ENCODE measurements at regions not wholly inside any gene's neighbourhood (a gene's known extent, or its start where the extent isn't known, plus 50 kb on each side); places are given as distances from the start of the nearest gene placed in this dataset.

DNA sequence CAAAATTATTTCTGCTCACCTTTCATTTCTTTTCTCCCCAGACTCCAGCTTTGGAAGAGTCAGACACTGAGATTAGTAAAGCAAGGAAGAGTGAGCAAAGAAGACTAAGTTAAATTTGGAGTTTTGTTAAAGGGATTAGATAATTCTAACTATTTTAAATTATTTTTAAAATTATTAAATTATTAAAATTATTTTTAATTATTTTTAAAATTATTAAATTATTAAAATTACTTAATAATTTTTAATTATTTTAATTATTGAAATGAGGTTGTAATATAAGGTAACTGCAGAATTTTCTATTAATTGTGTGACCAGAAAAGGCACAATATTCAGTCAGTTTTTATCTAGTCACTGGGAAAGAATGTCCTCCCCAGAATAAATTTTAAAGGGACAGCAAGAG lies 185.0 kb upstream of the EOMES start:
- intact Hi-C loops (cut with micrococcal nuclease; ENCODE audit: unreplicated experiment): no loop called here
- Histone ChIP-seq H3K27ac (ENCODE audit: low read depth, low read length, poor library complexity, severe bottlenecking) (no peak overlapping the region), H3K36me3 (ENCODE audit: insufficient read depth, low read length) (no peaks in the 10 kb centered on the region), H3K9me3 (ENCODE audit: low read length) (no peaks in the 10 kb centered on the region), H3K79me2 (ENCODE audit: insufficient read depth, low read depth, low read length) (no peaks in the 10 kb centered on the region), H3K4me3 (ENCODE audit: low read depth, low read length, poor library complexity, severe bottlenecking) (no peak overlapping the region), H4K20me1 (ENCODE audit: insufficient read depth, low read length) (no peaks in the 10 kb centered on the region), H3K4me1 (ENCODE audit: insufficient read depth, low read length, poor library complexity, severe bottlenecking) (no peaks in the 10 kb centered on the region), H2AFZ (ENCODE audit: low read length) (no peak overlapping the region), H3K4me2 (ENCODE audit: low read length) (no peak overlapping the region), H3K9me2 (ENCODE audit: insufficient read depth, low read length) (no peaks in the 10 kb centered on the region)
- POLR2A ChIA-PET: no interaction called here
- no peak for DNase-seq (ENCODE audit: low spot score)
- no TSS peak for BruUV-seq (replicated peaks)
- no peak for TF ChIP-seq EZH2phosphoT487 (IDR thresholded peaks at IDR 0.05; ENCODE audit: borderline replicate concordance, low read depth, low read length)
- TF ChIP-seq, protein P1, sequence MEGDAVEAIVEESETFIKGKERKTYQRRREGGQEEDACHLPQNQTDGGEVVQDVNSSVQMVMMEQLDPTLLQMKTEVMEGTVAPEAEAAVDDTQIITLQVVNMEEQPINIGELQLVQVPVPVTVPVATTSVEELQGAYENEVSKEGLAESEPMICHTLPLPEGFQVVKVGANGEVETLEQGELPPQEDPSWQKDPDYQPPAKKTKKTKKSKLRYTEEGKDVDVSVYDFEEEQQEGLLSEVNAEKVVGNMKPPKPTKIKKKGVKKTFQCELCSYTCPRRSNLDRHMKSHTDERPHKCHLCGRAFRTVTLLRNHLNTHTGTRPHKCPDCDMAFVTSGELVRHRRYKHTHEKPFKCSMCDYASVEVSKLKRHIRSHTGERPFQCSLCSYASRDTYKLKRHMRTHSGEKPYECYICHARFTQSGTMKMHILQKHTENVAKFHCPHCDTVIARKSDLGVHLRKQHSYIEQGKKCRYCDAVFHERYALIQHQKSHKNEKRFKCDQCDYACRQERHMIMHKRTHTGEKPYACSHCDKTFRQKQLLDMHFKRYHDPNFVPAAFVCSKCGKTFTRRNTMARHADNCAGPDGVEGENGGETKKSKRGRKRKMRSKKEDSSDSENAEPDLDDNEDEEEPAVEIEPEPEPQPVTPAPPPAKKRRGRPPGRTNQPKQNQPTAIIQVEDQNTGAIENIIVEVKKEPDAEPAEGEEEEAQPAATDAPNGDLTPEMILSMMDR (conservative IDR thresholded peaks at IDR 0.05; ENCODE audit: low read length): no peak
- CTCF ChIA-PET (ENCODE audit: unreplicated experiment): no interaction called here

DNA sequence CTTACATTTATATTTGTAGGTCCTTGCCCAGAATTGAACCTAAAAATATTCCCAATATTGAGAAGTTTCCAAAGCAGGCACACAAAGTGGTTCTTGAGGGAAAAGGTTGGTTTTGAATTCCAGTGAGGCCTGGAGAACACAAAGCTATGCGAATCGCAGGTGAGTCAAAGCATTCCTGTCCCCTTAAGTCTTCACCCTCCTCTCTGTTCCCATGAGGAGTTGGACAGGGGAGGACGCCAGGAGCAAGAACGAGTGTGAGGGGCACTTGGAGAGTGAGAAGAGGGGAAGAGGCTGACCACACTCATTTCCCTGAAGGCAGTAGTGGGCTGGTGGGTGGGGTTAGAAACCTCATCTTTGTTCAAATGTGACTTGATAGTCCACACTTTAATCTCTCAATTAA lies 185.8 kb upstream of the EOMES start:
- no peak for DNase-seq (ENCODE audit: low spot score)
- Histone ChIP-seq H2AFZ (ENCODE audit: low read length) (no peak overlapping the region), H3K9me3 (ENCODE audit: low read length) (no peaks in the 10 kb centered on the region), H3K27ac (ENCODE audit: low read depth, low read length, poor library complexity, severe bottlenecking) (no peak overlapping the region), H4K20me1 (ENCODE audit: insufficient read depth, low read length) (no peaks in the 10 kb centered on the region), H3K4me2 (ENCODE audit: low read length) (no peak overlapping the region), H3K4me3 (ENCODE audit: low read depth, low read length, poor library complexity, severe bottlenecking) (no peak overlapping the region), H3K79me2 (ENCODE audit: insufficient read depth, low read depth, low read length) (no peaks in the 10 kb centered on the region), H3K36me3 (ENCODE audit: insufficient read depth, low read length) (no peaks in the 10 kb centered on the region), H3K9me2 (ENCODE audit: insufficient read depth, low read length) (no peaks in the 10 kb centered on the region), H3K4me1 (ENCODE audit: insufficient read depth, low read length, poor library complexity, severe bottlenecking) (no peaks in the 10 kb centered on the region)
- BruUV-seq (replicated peaks): no TSS peak
- CTCF ChIA-PET (ENCODE audit: unreplicated experiment): no interaction called here
- TF ChIP-seq, protein P1 (conservative IDR thresholded peaks at IDR 0.05; ENCODE audit: low read length): no peak
- no peak for TF ChIP-seq EZH2phosphoT487 (IDR thresholded peaks at IDR 0.05; ENCODE audit: borderline replicate concordance, low read depth, low read length)
- POLR2A ChIA-PET: no interaction called here
- intact Hi-C loops (cut with micrococcal nuclease; ENCODE audit: unreplicated experiment): no loop called here

DNA sequence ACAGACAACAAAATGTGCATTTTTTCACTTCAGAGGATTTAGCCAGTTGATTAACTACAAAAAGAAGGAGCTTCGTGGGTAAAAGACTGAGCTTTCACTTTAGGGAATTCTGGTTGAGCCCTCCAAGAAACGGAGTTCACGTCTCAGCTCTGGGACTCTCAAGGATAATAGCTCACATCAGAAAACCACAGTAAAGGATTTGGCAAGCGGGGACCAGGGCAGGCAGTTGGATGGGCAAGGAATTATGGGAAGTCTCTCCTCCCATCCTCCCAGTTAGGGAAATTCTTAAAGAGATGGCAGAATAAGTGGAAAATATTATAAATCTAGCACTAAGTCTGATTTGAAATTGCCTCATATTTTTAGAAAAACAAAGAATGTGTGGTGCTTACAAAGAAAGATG lies 188.3 kb upstream of the EOMES start:
- CTCF ChIA-PET (ENCODE audit: unreplicated experiment): no interaction called here
- POLR2A ChIA-PET: no interaction called here

More for the DNA sequence above, 188.3 kb upstream of the EOMES start:
- Histone ChIP-seq H3K4me3 (ENCODE audit: low read depth, low read length, poor library complexity, severe bottlenecking) (no peak overlapping the region), H3K9me3 (ENCODE audit: low read length) (no peaks in the 10 kb centered on the region), H4K20me1 (ENCODE audit: insufficient read depth, low read length) (no peaks in the 10 kb centered on the region), H3K4me1 (ENCODE audit: insufficient read depth, low read length, poor library complexity, severe bottlenecking) (no peaks in the 10 kb centered on the region), H3K9me2 (ENCODE audit: insufficient read depth, low read length) (no peaks in the 10 kb centered on the region), H2AFZ (ENCODE audit: low read length) (no peak overlapping the region), H3K36me3 (ENCODE audit: insufficient read depth, low read length) (no peaks in the 10 kb centered on the region), H3K27ac (ENCODE audit: low read depth, low read length, poor library complexity, severe bottlenecking) (no peak overlapping the region), H3K4me2 (ENCODE audit: low read length) (no peak overlapping the region), H3K79me2 (ENCODE audit: insufficient read depth, low read depth, low read length) (no peaks in the 10 kb centered on the region)
- no TSS peak for BruUV-seq (replicated peaks)
- no peak for DNase-seq (ENCODE audit: low spot score)
- intact Hi-C loops (cut with micrococcal nuclease; ENCODE audit: unreplicated experiment): no loop called here
- TF ChIP-seq, protein P1 (conservative IDR thresholded peaks at IDR 0.05; ENCODE audit: low read length): no peak
- TF ChIP-seq EZH2phosphoT487 (IDR thresholded peaks at IDR 0.05; ENCODE audit: borderline replicate concordance, low read depth, low read length): no peak
